ENCODE measurements at regions not wholly inside any gene's neighbourhood (a gene's known extent, or its start where the extent isn't known, plus 50 kb on each side); places are given as distances from the start of the nearest gene placed in this dataset.
"Not testable (repeated sequence)": the region's sequence is repeated elsewhere in the genome, so short reads cannot be mapped to it uniquely, and the experiment has no call there.

DNA sequence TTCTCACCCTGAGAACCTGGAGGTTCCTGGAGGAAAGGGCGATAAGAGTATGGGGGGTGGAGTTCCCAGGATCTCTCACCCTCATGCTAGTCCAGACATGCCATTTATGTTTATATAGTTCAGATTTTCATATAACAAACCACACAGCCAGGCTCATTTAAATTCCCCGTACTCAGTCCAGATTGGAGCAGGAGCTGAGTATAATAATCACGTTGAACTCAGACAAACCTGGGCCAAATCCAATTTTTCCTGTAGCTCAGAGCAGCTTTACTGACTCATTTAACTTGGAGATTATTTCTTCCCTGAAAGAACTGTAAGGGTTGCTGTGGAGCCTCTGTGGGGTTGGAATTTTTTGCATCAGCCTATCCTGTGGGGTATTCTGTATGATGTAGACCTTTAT is 660.8 kb downstream of the TMEM121 start:
- ATAC-seq (ENCODE audit: insufficient number of reproducible peaks, low FRiP score, low read depth), result no peak
- DNase-seq (ENCODE audit: low spot score), result no peak
- Histone ChIP-seq H3K36me3 (no peaks in the 10 kb centered on the region), H3K4me1 (ENCODE audit: control insufficient read depth in 1 of 2, low read depth in 2 of 2) (no peaks in the 10 kb centered on the region), H3K9me3 (no peaks in the 10 kb centered on the region), H3K4me3 (no peak overlapping the region), H3K27ac (no peak overlapping the region), H3K27me3 (replicated peaks; ENCODE audit: insufficient read depth) (no peaks in the 10 kb centered on the region)
- TF ChIP-seq CTCF (IDR thresholded peaks at IDR 0.05), result no peak

GRCh38 chr14:106192701-106193100 is 666.3 kb downstream of the TMEM121 start:
- not testable (repeated sequence) for H3K36me3 ChIP-seq; H3K4me3 ChIP-seq; H3K9me3 ChIP-seq; H3K27ac ChIP-seq; DNase-seq (ENCODE audit: low spot score); H3K27me3 ChIP-seq (replicated peaks; ENCODE audit: insufficient read depth); ATAC-seq (ENCODE audit: insufficient number of reproducible peaks, low FRiP score, low read depth); H3K4me1 ChIP-seq (ENCODE audit: control insufficient read depth in 1 of 2, low read depth in 2 of 2)

DNA sequence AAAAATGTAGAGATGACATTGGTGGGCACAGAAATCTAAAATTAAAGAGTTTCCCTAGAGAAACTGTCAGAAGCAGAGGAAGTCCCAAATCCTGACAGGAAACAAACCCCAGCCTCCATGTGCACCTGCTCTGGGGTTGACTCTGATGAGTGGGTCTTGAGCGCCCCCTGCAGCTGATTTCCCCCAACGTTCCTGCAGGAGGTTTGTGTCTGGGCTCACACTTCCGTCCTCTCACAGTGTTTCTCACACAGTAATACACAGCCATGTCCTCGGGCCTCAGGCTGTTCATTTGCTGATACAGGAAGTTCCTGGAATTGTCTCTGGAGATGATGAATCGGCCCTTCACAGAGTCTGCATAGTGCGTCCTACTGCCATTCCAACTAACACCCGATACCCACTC is 670.1 kb downstream of the TMEM121 start:
- not testable (repeated sequence) for H3K27ac ChIP-seq; DNase-seq (ENCODE audit: low spot score); H3K9me3 ChIP-seq; H3K27me3 ChIP-seq (replicated peaks; ENCODE audit: insufficient read depth); H3K4me1 ChIP-seq (ENCODE audit: control insufficient read depth in 1 of 2, low read depth in 2 of 2); H3K36me3 ChIP-seq; H3K4me3 ChIP-seq; ATAC-seq (ENCODE audit: insufficient number of reproducible peaks, low FRiP score, low read depth)

- not testable (repeated sequence) for H3K36me3 ChIP-seq; ATAC-seq (ENCODE audit: insufficient number of reproducible peaks, low FRiP score, low read depth); H3K4me1 ChIP-seq (ENCODE audit: control insufficient read depth in 1 of 2, low read depth in 2 of 2); H3K4me3 ChIP-seq; H3K27ac ChIP-seq; H3K27me3 ChIP-seq (replicated peaks; ENCODE audit: insufficient read depth); H3K9me3 ChIP-seq; DNase-seq (ENCODE audit: low spot score)
These were observed 670.9 kb downstream of the TMEM121 start for GRCh38 chr14:106197264-106197663.

DNA sequence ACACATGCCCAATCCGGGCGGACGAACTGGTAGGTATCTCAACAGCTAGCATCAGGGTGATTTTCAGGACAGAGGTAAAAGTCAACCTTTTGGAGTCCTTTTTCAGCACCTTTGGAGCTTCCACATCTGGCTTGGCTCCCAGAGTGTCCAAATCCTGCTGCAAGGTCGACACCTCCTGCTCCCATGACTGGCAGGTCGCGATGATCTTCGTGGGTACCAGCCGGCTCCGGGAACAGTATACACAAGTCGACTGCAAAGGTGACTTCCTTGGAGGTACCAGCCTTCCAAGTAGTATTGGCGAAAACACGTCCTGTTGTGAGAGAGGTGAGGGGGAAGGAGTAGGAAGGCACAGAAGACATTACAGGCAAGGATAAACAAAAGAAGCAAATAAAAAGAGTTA is 672.7 kb downstream of the TMEM121 start:
- Histone ChIP-seq H3K36me3 (no peaks in the 10 kb centered on the region), H3K4me1 (ENCODE audit: control insufficient read depth in 1 of 2, low read depth in 2 of 2) (no peaks in the 10 kb centered on the region), H3K27ac (no peak overlapping the region), H3K9me3 (no peaks in the 10 kb centered on the region), H3K27me3 (replicated peaks; ENCODE audit: insufficient read depth) (no peaks in the 10 kb centered on the region), H3K4me3 (no peak overlapping the region)
- ATAC-seq (ENCODE audit: insufficient number of reproducible peaks, low FRiP score, low read depth) (no peak), DNase-seq (ENCODE audit: low spot score) (no peak)
- TF ChIP-seq CTCF (IDR thresholded peaks at IDR 0.05), result no peak

DNA sequence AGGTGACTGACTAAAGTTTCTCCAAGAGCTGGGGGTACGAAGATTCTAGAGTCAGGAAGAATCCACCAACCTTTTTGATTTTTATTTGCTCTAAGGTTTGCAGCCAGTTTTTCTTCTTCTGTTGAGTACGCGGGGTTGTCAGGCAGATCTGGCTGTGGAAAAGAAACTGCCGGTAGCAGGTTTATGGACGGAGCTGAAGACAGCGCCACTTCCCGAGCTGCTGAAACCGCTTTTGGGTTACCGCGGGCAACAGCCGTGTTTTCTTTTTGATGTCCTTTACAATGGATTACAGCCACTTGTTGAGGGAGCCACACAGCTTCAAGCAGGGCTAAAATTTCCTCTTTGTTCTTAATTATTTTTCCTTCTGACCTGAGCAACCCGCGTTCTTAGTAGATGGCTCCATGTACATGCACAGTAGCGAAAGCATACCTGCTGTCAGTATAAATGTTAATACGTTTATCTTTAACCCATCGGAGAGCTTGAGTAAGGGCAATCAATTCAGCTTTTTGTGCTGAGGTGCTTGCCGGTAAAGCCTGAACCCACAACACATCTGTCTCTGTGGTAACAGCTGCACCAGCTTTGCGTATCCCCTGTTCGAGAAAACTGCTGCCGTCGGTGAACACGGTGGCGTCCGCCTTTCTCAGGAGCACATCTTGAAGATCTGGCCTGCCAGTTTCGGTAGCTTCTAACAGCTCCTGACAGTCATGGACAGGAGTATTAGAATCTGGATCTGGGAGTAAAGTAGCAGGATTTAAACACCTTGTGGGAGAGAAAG is 674.3 kb downstream of the TMEM121 start:
- DNase-seq (ENCODE audit: low spot score) (no peak), ATAC-seq (ENCODE audit: insufficient number of reproducible peaks, low FRiP score, low read depth) (no peak)
- Histone ChIP-seq H3K4me3 (no peak overlapping the region), H3K27me3 (replicated peaks; ENCODE audit: insufficient read depth) (no peaks in the 10 kb centered on the region), H3K36me3 (no peaks in the 10 kb centered on the region), H3K4me1 (ENCODE audit: control insufficient read depth in 1 of 2, low read depth in 2 of 2) (no peaks in the 10 kb centered on the region), H3K27ac (no peak overlapping the region), H3K9me3 (no peaks in the 10 kb centered on the region)
- no peak for TF ChIP-seq CTCF (IDR thresholded peaks at IDR 0.05)

- H3K4me3 ChIP-seq, result no peak overlapping the region
- H3K4me1 ChIP-seq (ENCODE audit: control insufficient read depth in 1 of 2, low read depth in 2 of 2), result no peaks in the 10 kb centered on the region
- no peaks in the 10 kb centered on the region for H3K9me3 ChIP-seq
- H3K36me3 ChIP-seq, result no peaks in the 10 kb centered on the region
- H3K27ac ChIP-seq, result no peak overlapping the region
- DNase-seq (ENCODE audit: low spot score), result no peak
- no peaks in the 10 kb centered on the region for H3K27me3 ChIP-seq (replicated peaks; ENCODE audit: insufficient read depth)
- ATAC-seq (ENCODE audit: insufficient number of reproducible peaks, low FRiP score, low read depth), result no peak
- TF ChIP-seq CTCF (IDR thresholded peaks at IDR 0.05), result no peak
These were observed 675.0 kb downstream of the TMEM121 start for GRCh38 chr14:106201376-106201775.
